ENCODE measurements at regions not wholly inside any gene's neighbourhood (a gene's known extent, or its start where the extent isn't known, plus 50 kb on each side); places are given as distances from the start of the nearest gene placed in this dataset.

GRCh38 chr13:24074678-24075077, 85.8 kb upstream of the SPATA13 start:
- ChIA-PET CTCF (interaction anchor here (1.1 kb wide), 1 partner anchor 10 kb away, joined by 3 read pairs; no protein-coding TSS in a partner anchor), POLR2A (no interaction called here)
- no peak overlapping the region for H3K4me3 Mint-ChIP-seq
- H3K4me1 Mint-ChIP-seq (ENCODE audit: low read depth) = peaks cover 4% of the 10 kb centered on the region
- H3K36me3 Mint-ChIP-seq (ENCODE audit: low read depth) = no peaks in the 10 kb centered on the region
- H3K27ac Mint-ChIP-seq = no peak overlapping the region
- TF ChIP-seq, protein P1, sequence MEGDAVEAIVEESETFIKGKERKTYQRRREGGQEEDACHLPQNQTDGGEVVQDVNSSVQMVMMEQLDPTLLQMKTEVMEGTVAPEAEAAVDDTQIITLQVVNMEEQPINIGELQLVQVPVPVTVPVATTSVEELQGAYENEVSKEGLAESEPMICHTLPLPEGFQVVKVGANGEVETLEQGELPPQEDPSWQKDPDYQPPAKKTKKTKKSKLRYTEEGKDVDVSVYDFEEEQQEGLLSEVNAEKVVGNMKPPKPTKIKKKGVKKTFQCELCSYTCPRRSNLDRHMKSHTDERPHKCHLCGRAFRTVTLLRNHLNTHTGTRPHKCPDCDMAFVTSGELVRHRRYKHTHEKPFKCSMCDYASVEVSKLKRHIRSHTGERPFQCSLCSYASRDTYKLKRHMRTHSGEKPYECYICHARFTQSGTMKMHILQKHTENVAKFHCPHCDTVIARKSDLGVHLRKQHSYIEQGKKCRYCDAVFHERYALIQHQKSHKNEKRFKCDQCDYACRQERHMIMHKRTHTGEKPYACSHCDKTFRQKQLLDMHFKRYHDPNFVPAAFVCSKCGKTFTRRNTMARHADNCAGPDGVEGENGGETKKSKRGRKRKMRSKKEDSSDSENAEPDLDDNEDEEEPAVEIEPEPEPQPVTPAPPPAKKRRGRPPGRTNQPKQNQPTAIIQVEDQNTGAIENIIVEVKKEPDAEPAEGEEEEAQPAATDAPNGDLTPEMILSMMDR (IDR thresholded peaks at IDR 0.05) = no peak
- ATAC-seq (no peak), DNase-seq (no peak)
- H3K9me3 Mint-ChIP-seq = no peaks in the 10 kb centered on the region
- peaks cover 2% of the 10 kb centered on the region for H3K27me3 Mint-ChIP-seq
- intact Hi-C loops (cut with micrococcal nuclease) = no loop called here

DNA sequence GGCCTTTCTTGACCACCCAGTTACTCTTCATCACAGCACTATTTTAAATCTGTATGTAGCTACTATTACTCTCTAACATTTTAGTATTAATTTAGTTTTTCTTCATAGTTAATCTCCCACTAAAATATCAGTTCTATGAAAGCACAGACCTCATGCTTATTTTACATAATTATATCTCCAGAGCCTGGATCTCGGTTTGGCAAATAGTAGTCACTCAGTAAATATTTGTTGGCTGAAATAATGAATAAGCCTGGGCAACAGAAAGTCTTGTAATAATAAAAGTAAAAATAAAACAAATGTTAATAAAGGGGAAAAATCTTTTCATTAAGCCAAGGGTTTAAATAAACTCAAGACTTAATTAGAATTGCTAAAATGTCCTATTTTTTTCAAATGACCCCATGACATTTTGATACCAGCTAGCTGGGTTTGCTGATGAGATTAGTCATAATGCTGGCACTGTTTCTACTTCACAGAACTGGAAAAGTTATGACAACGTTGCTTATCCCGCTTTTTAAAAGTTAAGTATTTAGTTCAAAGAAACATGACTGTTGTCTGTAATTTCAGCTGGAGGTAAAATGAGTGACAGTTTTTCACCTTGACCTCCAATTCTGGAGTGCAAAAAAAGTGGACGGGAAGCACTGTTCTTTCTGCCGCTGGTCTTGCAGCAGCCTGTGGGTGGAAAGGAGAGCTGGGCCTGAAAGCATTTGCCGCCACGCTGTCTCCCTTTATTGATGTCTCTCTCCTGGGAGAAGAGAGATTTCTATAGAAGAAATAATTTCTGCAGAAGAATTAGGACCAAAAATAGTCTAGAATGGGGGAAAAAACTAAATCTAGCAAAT, 85.2 kb upstream of the SPATA13 start:
- no peak for ATAC-seq
- CTCF ChIA-PET = interaction anchor here (1.1 kb wide), 1 partner anchor 11 kb away, joined by 3 read pairs; no protein-coding TSS in a partner anchor
- no peaks in the 10 kb centered on the region for H3K36me3 Mint-ChIP-seq (ENCODE audit: low read depth)
- H3K4me1 Mint-ChIP-seq (ENCODE audit: low read depth) = peaks cover 4% of the 10 kb centered on the region
- POLR2A ChIA-PET = no interaction called here
- no peak for DNase-seq
- intact Hi-C loops (cut with micrococcal nuclease) = no loop called here
- H3K27ac Mint-ChIP-seq = no peak overlapping the region
- peaks cover 2% of the 10 kb centered on the region for H3K27me3 Mint-ChIP-seq
- TF ChIP-seq, protein P1 (IDR thresholded peaks at IDR 0.05) = no peak
- H3K4me3 Mint-ChIP-seq = no peak overlapping the region
- no peaks in the 10 kb centered on the region for H3K9me3 Mint-ChIP-seq

- TF ChIP-seq, protein P1 (IDR thresholded peaks at IDR 0.05) = no peak
These were observed 84.4 kb upstream of the SPATA13 start for GRCh38 chr13:24076109-24076508.

GRCh38 chr13:24076636-24077035, 83.9 kb upstream of the SPATA13 start:
- Mint-ChIP-seq H3K9me3 (no peaks in the 10 kb centered on the region), H3K4me1 (ENCODE audit: low read depth) (peaks cover 4% of the 10 kb centered on the region), H3K4me3 (peak overlapping the region; percentile 0), H3K36me3 (ENCODE audit: low read depth) (no peaks in the 10 kb centered on the region), H3K27me3 (peaks cover 2% of the 10 kb centered on the region), H3K27ac (no peak overlapping the region)
- no peak for ATAC-seq
- intact Hi-C loops (cut with micrococcal nuclease) = no loop called here
- ChIA-PET POLR2A (no interaction called here), CTCF (no interaction called here)
- DNase-seq = no peak
- TF ChIP-seq, protein P1 (IDR thresholded peaks at IDR 0.05) = no peak

More at GRCh38 chr13:24076109-24076508, 84.4 kb upstream of the SPATA13 start:
- no peaks in the 10 kb centered on the region for H3K36me3 Mint-ChIP-seq (ENCODE audit: low read depth)
- peaks cover 4% of the 10 kb centered on the region for H3K4me1 Mint-ChIP-seq (ENCODE audit: low read depth)
- intact Hi-C loops (cut with micrococcal nuclease) = no loop called here
- H3K27me3 Mint-ChIP-seq = peaks cover 2% of the 10 kb centered on the region
- ChIA-PET POLR2A (no interaction called here), CTCF (no interaction called here)
- H3K4me3 Mint-ChIP-seq = peak overlapping the region; percentile 0
- H3K9me3 Mint-ChIP-seq = no peaks in the 10 kb centered on the region
- H3K27ac Mint-ChIP-seq = no peak overlapping the region
- DNase-seq (no peak), ATAC-seq (no peak)

DNA sequence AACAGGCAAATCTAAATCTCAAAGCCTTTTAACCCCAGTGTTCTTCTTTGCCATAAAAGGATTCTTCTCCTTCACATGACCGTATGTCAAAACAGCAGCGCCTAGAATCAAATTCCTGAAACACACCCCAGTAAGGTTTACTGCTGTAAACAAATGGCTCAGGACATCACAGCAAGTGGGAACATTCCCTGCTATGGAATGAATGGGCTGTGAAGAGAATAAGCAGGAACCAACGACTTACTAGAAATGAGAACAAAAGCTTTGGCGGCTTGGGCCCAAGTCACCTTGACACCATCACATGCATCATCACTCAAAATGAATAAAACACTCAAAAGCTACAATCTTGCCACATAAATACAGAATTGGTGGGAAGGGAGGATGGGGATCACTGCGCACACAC, 80.4 kb upstream of the SPATA13 start:
- TF ChIP-seq, protein P1 (IDR thresholded peaks at IDR 0.05) = no peak
- Mint-ChIP-seq H3K27me3 (peaks cover 2% of the 10 kb centered on the region), H3K27ac (no peak overlapping the region), H3K4me3 (no peak overlapping the region), H3K9me3 (no peaks in the 10 kb centered on the region), H3K36me3 (ENCODE audit: low read depth) (no peaks in the 10 kb centered on the region), H3K4me1 (ENCODE audit: low read depth) (peaks cover 4% of the 10 kb centered on the region)
- no peak for ATAC-seq
- ChIA-PET POLR2A (no interaction called here), CTCF (no interaction called here)
- DNase-seq = no peak
- intact Hi-C loops (cut with micrococcal nuclease) = no loop called here
